NCI-H748 (cell line): ENCODE measurements at regions not wholly inside any gene's neighbourhood (a gene's known extent, or its start where the extent isn't known, plus 50 kb on each side); places are given as distances from the start of the nearest gene placed in this dataset.
"Not testable (repeated sequence)": the region's sequence is repeated elsewhere in the genome, so short reads cannot be mapped to it uniquely, and the experiment has no call there.

ENCODE experiments used
- DNase-seq: peaks from one replicate; lab custom pipeline; 2025; ENCODE audit not compliant: unreplicated experiment; lab: John Stamatoyannopoulos, UW

- DNase-seq: no peak
Observed at GRCh38 chr5:12204761-12205160, 300.5 kb upstream of the CTNND2 start.

- no peak for DNase-seq
Observed at GRCh38 chr5:12193536-12193935, 289.3 kb upstream of the CTNND2 start.

GRCh38 chr5:12183003-12183402 is 278.8 kb upstream of the CTNND2 start:
- DNase-seq: no peak

GRCh38 chr5:12177851-12178250 is 273.6 kb upstream of the CTNND2 start:
- no peak for DNase-seq

- DNase-seq: no peak
Observed at GRCh38 chr5:12177225-12177624, 273.0 kb upstream of the CTNND2 start.

GRCh38 chr5:12175914-12176585 is 271.8 kb upstream of the CTNND2 start:
- no peak for DNase-seq

- no peak for DNase-seq
Observed at GRCh38 chr5:12174734-12175133, 270.5 kb upstream of the CTNND2 start.

- no peak for DNase-seq
Observed at GRCh38 chr5:12169536-12169935, 265.3 kb upstream of the CTNND2 start.

GRCh38 chr5:12162863-12163262 is 258.6 kb upstream of the CTNND2 start:
- DNase-seq: no peak

GRCh38 chr5:12147513-12147912 is 243.3 kb upstream of the CTNND2 start:
- no peak for DNase-seq

GRCh38 chr5:12141496-12141895 is 237.2 kb upstream of the CTNND2 start:
- DNase-seq: no peak

GRCh38 chr5:12133520-12133919 is 229.3 kb upstream of the CTNND2 start:
- no peak for DNase-seq

GRCh38 chr5:12131020-12131419 is 226.8 kb upstream of the CTNND2 start:
- not testable (repeated sequence) for DNase-seq

GRCh38 chr5:12125895-12126294 is 221.6 kb upstream of the CTNND2 start:
- DNase-seq: peak; percentile 19

- DNase-seq: no peak
Observed at GRCh38 chr5:12119657-12120056, 215.4 kb upstream of the CTNND2 start.

GRCh38 chr5:12114075-12114474 is 209.8 kb upstream of the CTNND2 start:
- no peak for DNase-seq

GRCh38 chr5:12113062-12113461 is 208.8 kb upstream of the CTNND2 start:
- DNase-seq: no peak

- DNase-seq: no peak
Observed at GRCh38 chr5:12111261-12111660, 207.0 kb upstream of the CTNND2 start.

GRCh38 chr5:12110629-12111028 is 206.4 kb upstream of the CTNND2 start:
- DNase-seq: no peak

GRCh38 chr5:12109075-12109688 is 204.9 kb upstream of the CTNND2 start:
- no peak for DNase-seq

- DNase-seq: no peak
Observed at GRCh38 chr5:12102151-12102550, 197.9 kb upstream of the CTNND2 start.

GRCh38 chr5:12100542-12100941 is 196.3 kb upstream of the CTNND2 start:
- DNase-seq: no peak

GRCh38 chr5:12099296-12099695 is 195.1 kb upstream of the CTNND2 start:
- DNase-seq: no peak
